Ishikawa (cell line): ENCODE measurements at regions not wholly inside any gene's neighbourhood (a gene's known extent, or its start where the extent isn't known, plus 50 kb on each side); places are given as distances from the start of the nearest gene placed in this dataset.

ENCODE experiments used
- CEBPB ChIP-seq: IDR thresholded peaks from 2 replicates; pipeline ENCODE4 v1.6.1; 2012
- EP300 ChIP-seq: IDR thresholded peaks from 2 replicates; pipeline ENCODE4 v1.6.1; 2012; ENCODE audit warnings: borderline replicate concordance
- RAD21 ChIP-seq: IDR thresholded peaks from 2 replicates; pipeline ENCODE4 v1.6.1; 2012; ENCODE audit warnings: low read depth
- TCF12 ChIP-seq: IDR thresholded peaks from 2 replicates; pipeline ENCODE4 v1.6.1; 2012; ENCODE audit warnings: low read depth
- USF1 ChIP-seq: IDR thresholded peaks from 2 replicates; pipeline ENCODE4 v1.6.1; 2012
- YY1 ChIP-seq: IDR thresholded peaks from 2 replicates; pipeline ENCODE4 v1.6.1; 2012; ENCODE audit warnings: low read depth
- TF ChIP-seq, protein P1 (sequence below): IDR thresholded peaks from 2 replicates; pipeline ENCODE4 v1.6.1; 2012
- TF ChIP-seq, protein P2 (sequence below): IDR thresholded peaks from 2 replicates; pipeline ENCODE4 v1.6.1; 2012; ENCODE audit warnings: low read depth, mild to moderate bottlenecking

DNA sequence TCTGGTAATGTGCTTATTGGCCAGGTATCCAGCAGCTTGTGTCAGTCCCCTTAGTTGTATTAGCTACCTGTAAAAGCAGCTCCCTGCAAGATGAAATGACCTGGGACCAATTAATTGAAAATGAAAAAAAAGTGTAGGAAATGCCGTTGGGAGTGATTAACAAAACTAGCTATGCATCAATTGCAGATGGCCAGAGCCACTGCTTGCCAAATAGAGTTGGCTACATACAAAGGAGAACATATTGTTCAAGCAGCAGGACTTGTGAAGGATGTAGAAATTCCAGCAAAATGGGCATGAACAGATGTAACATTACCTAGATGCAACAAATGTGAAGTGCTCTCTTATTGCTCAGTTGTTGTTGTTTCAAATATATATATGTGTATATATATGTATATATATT is 300.5 kb downstream of the PCDH17 start:
- TF ChIP-seq YY1 (no peak), CEBPB (no peak), USF1 (no peak), EP300 (no peak), TCF12 (no peak), RAD21 (no peak)
- TF ChIP-seq, protein P1, sequence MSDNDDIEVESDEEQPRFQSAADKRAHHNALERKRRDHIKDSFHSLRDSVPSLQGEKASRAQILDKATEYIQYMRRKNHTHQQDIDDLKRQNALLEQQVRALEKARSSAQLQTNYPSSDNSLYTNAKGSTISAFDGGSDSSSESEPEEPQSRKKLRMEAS, result no peak
- TF ChIP-seq, protein P2, sequence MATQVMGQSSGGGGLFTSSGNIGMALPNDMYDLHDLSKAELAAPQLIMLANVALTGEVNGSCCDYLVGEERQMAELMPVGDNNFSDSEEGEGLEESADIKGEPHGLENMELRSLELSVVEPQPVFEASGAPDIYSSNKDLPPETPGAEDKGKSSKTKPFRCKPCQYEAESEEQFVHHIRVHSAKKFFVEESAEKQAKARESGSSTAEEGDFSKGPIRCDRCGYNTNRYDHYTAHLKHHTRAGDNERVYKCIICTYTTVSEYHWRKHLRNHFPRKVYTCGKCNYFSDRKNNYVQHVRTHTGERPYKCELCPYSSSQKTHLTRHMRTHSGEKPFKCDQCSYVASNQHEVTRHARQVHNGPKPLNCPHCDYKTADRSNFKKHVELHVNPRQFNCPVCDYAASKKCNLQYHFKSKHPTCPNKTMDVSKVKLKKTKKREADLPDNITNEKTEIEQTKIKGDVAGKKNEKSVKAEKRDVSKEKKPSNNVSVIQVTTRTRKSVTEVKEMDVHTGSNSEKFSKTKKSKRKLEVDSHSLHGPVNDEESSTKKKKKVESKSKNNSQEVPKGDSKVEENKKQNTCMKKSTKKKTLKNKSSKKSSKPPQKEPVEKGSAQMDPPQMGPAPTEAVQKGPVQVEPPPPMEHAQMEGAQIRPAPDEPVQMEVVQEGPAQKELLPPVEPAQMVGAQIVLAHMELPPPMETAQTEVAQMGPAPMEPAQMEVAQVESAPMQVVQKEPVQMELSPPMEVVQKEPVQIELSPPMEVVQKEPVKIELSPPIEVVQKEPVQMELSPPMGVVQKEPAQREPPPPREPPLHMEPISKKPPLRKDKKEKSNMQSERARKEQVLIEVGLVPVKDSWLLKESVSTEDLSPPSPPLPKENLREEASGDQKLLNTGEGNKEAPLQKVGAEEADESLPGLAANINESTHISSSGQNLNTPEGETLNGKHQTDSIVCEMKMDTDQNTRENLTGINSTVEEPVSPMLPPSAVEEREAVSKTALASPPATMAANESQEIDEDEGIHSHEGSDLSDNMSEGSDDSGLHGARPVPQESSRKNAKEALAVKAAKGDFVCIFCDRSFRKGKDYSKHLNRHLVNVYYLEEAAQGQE, result no peak
